Endothelial cell of umbilical vein (primary cell): ENCODE measurements at regions not wholly inside any gene's neighbourhood (a gene's known extent, or its start where the extent isn't known, plus 50 kb on each side); places are given as distances from the start of the nearest gene placed in this dataset.

ENCODE experiments used
- CTCF ChIP-seq, 2 donors: IDR thresholded peaks; 1 replicate in 1 of 2; 2 replicates in 1 of 2; pipeline ENCODE4 v1.5.1; 2011; ENCODE audit warnings: low read length in 2 of 2, mild to moderate bottlenecking in 2 of 2, moderate library complexity in 2 of 2, control low read depth in 1 of 2, inconsistent platforms in 1 of 2, low read depth in 1 of 2; ENCODE audit not compliant: insufficient read depth in 1 of 2; ENCODE audit errors: extremely low read depth in 1 of 2
- EZH2 ChIP-seq: IDR thresholded peaks from 2 replicates; pipeline ENCODE4 v1.6.1; 2012; ENCODE audit warnings: borderline replicate concordance, low read depth, mild to moderate bottlenecking, moderate library complexity, low read length, inconsistent platforms; ENCODE audit not compliant: severe bottlenecking
- FOS ChIP-seq: IDR thresholded peaks from 2 replicates; pipeline ENCODE4 v1.6.1; 2011; ENCODE audit warnings: mild to moderate bottlenecking, low read length, moderate library complexity, borderline replicate concordance; ENCODE audit not compliant: insufficient read depth
- GATA2 ChIP-seq: IDR thresholded peaks from 2 replicates; pipeline ENCODE4 v1.7.0; 2011; ENCODE audit warnings: low read depth, mild to moderate bottlenecking, moderate library complexity, mixed read lengths, low read length; ENCODE audit not compliant: insufficient read length, insufficient read depth
- JUN ChIP-seq: IDR thresholded peaks from 2 replicates; pipeline ENCODE4 v1.6.1; 2011; ENCODE audit warnings: borderline replicate concordance, low read depth; ENCODE audit not compliant: insufficient read length, insufficient read depth
- MAX ChIP-seq: IDR thresholded peaks from 2 replicates; pipeline ENCODE4 v1.6.1; 2011; ENCODE audit not compliant: insufficient read depth, insufficient read length
- MYC ChIP-seq: IDR thresholded peaks from one replicate; pipeline ENCODE4 v1.6.1; 2011; ENCODE audit warnings: mild to moderate bottlenecking, low read depth, low read length
- POLR2A ChIP-seq: IDR thresholded peaks from 2 replicates; pipeline ENCODE4 v1.6.1; 2012; ENCODE audit warnings: low read depth, mild to moderate bottlenecking, control low read depth, low read length
- POLR2AphosphoS5 ChIP-seq: IDR thresholded peaks from 2 replicates; pipeline ENCODE4 v1.6.1; 2012; ENCODE audit warnings: low read depth, mild to moderate bottlenecking, control low read depth, low read length, moderate library complexity; ENCODE audit not compliant: insufficient read depth

- no peak for TF ChIP-seq EZH2
- TF ChIP-seq CTCF (IDR thresholded peaks at IDR 0.05; ENCODE audit: extremely low read depth in 1 of 2, insufficient read depth in 1 of 2, low read depth in 1 of 2, low read length in 2 of 2): no peak
- TF ChIP-seq POLR2A: no peak
- no peak for TF ChIP-seq POLR2AphosphoS5
- no peak for TF ChIP-seq JUN
- TF ChIP-seq MYC: no peak
- no peak for TF ChIP-seq MAX
- no peak for TF ChIP-seq GATA2
- no peak for TF ChIP-seq FOS
Measured at GRCh38 chr3:132159145-132159544, 124.3 kb upstream of the CPNE4 start.
